Stimulated activated effector memory CD8-positive, alpha-beta T cell treated with anti-CD3 and anti-CD28 coated beads, Interleukin-12 subunit alpha, Interleukin-12 subunit beta, amount 100 ng/mL, for 72 hours (primary cell): ENCODE measurements at regions not wholly inside any gene's neighbourhood (a gene's known extent, or its start where the extent isn't known, plus 50 kb on each side); places are given as distances from the start of the nearest gene placed in this dataset.
"Not testable (repeated sequence)": the region's sequence is repeated elsewhere in the genome, so short reads cannot be mapped to it uniquely, and the experiment has no call there.

Source experiments
- ATAC-seq: fragments of 150-1000 bp; cut with Tn5 transposase; 2 replicates; pipeline ENCODE4 v1.10.0; 2021
- DNase-seq, 2 donors: peaks; one replicate each; pipeline ENCODE4 v3.0.0; 2021 to 2022; ENCODE audit warnings: low spot score in 2 of 2
- H3K27ac Mint-ChIP-seq: one replicate; pipeline ENCODE4 v1.8.0; 2022; ENCODE audit warnings: mild to moderate bottlenecking, mixed read lengths
- H3K36me3 Mint-ChIP-seq: one replicate; pipeline ENCODE4 v1.8.0; 2022; ENCODE audit warnings: mild to moderate bottlenecking, mixed read lengths
- H3K4me1 Mint-ChIP-seq: one replicate; pipeline ENCODE4 v1.8.0; 2022; ENCODE audit warnings: mixed read lengths
- H3K4me3 Mint-ChIP-seq: one replicate; pipeline ENCODE4 v1.8.0; 2022; ENCODE audit warnings: mild to moderate bottlenecking, mixed read lengths
- H3K9me3 Mint-ChIP-seq: one replicate; pipeline ENCODE4 v1.8.0; 2022; ENCODE audit warnings: mixed read lengths

- not testable (repeated sequence) for H3K36me3 Mint-ChIP-seq, DNase-seq, H3K4me1 Mint-ChIP-seq, H3K27ac Mint-ChIP-seq, H3K4me3 Mint-ChIP-seq, H3K9me3 Mint-ChIP-seq, ATAC-seq
These were observed 181.4 kb upstream of the NBPF9 start for GRCh38 chr1:149284773-149285172.

GRCh38 chr1:149285205-149285604 is 181.9 kb upstream of the NBPF9 start:
- not testable (repeated sequence) for H3K9me3 Mint-ChIP-seq, H3K27ac Mint-ChIP-seq, H3K4me3 Mint-ChIP-seq, DNase-seq, H3K4me1 Mint-ChIP-seq, H3K36me3 Mint-ChIP-seq
- ATAC-seq, result peak; percentile 11

GRCh38 chr1:149285638-149286037 is 182.3 kb upstream of the NBPF9 start:
- not testable (repeated sequence) for H3K27ac Mint-ChIP-seq, H3K9me3 Mint-ChIP-seq, H3K36me3 Mint-ChIP-seq, H3K4me1 Mint-ChIP-seq
- ATAC-seq, result peak; percentile 93
- DNase-seq, result peak in 1 of 2 donors; percentile 57
- H3K4me3 Mint-ChIP-seq, result peak overlapping the region; percentile 55

- H3K4me1 Mint-ChIP-seq, DNase-seq, H3K27ac Mint-ChIP-seq, H3K9me3 Mint-ChIP-seq, H3K36me3 Mint-ChIP-seq, H3K4me3 Mint-ChIP-seq: not testable (repeated sequence)
- ATAC-seq, result peak; percentile 83
These were observed 185.2 kb upstream of the NBPF9 start for GRCh38 chr1:149288580-149288979.

GRCh38 chr1:149300478-149301218 is 174.2 kb upstream of the NBPF19 start:
- not testable (repeated sequence) for DNase-seq, H3K27ac Mint-ChIP-seq, H3K4me3 Mint-ChIP-seq, H3K4me1 Mint-ChIP-seq, H3K9me3 Mint-ChIP-seq, ATAC-seq, H3K36me3 Mint-ChIP-seq

- not testable (repeated sequence) for H3K9me3 Mint-ChIP-seq, H3K27ac Mint-ChIP-seq, H3K4me1 Mint-ChIP-seq, DNase-seq, H3K36me3 Mint-ChIP-seq, ATAC-seq, H3K4me3 Mint-ChIP-seq
These were observed 173.6 kb upstream of the NBPF19 start for GRCh38 chr1:149301282-149301681.

GRCh38 chr1:149304796-149305195 is 170.0 kb upstream of the NBPF19 start:
- H3K36me3 Mint-ChIP-seq, H3K9me3 Mint-ChIP-seq, DNase-seq, H3K27ac Mint-ChIP-seq, H3K4me1 Mint-ChIP-seq, H3K4me3 Mint-ChIP-seq: not testable (repeated sequence)
- peak; percentile 77 for ATAC-seq

- not testable (repeated sequence) for H3K4me1 Mint-ChIP-seq, H3K27ac Mint-ChIP-seq, H3K36me3 Mint-ChIP-seq, H3K9me3 Mint-ChIP-seq, DNase-seq, H3K4me3 Mint-ChIP-seq, ATAC-seq
These were observed 167.2 kb upstream of the NBPF19 start for GRCh38 chr1:149307640-149308039.

- not testable (repeated sequence) for H3K9me3 Mint-ChIP-seq, H3K27ac Mint-ChIP-seq, DNase-seq, H3K4me3 Mint-ChIP-seq, H3K4me1 Mint-ChIP-seq, ATAC-seq, H3K36me3 Mint-ChIP-seq
These were observed 159.9 kb upstream of the NBPF19 start for GRCh38 chr1:149314921-149315320.

- not testable (repeated sequence) for H3K27ac Mint-ChIP-seq, H3K4me1 Mint-ChIP-seq, H3K9me3 Mint-ChIP-seq, H3K36me3 Mint-ChIP-seq, H3K4me3 Mint-ChIP-seq, DNase-seq
- peak; percentile 32 for ATAC-seq
These were observed 153.7 kb upstream of the NBPF19 start for GRCh38 chr1:149320971-149321731.

GRCh38 chr1:149321732-149322016 is 153.2 kb upstream of the NBPF19 start:
- H3K27ac Mint-ChIP-seq, DNase-seq, ATAC-seq, H3K36me3 Mint-ChIP-seq, H3K9me3 Mint-ChIP-seq, H3K4me1 Mint-ChIP-seq, H3K4me3 Mint-ChIP-seq: not testable (repeated sequence)

- not testable (repeated sequence) for H3K9me3 Mint-ChIP-seq, H3K36me3 Mint-ChIP-seq, H3K4me1 Mint-ChIP-seq, H3K27ac Mint-ChIP-seq, ATAC-seq, H3K4me3 Mint-ChIP-seq, DNase-seq
These were observed 144.8 kb upstream of the NBPF19 start for GRCh38 chr1:149330081-149330335.

- H3K27ac Mint-ChIP-seq, H3K9me3 Mint-ChIP-seq, H3K36me3 Mint-ChIP-seq, DNase-seq, H3K4me3 Mint-ChIP-seq, H3K4me1 Mint-ChIP-seq: not testable (repeated sequence)
- peak; percentile 46 for ATAC-seq
These were observed 138.8 kb upstream of the NBPF19 start for GRCh38 chr1:149336082-149336481.

GRCh38 chr1:149338221-149338691 is 136.6 kb upstream of the NBPF19 start:
- ATAC-seq, result not testable (repeated sequence)

GRCh38 chr1:149338698-149339097 is 136.1 kb upstream of the NBPF19 start:
- not testable (repeated sequence) for ATAC-seq, H3K27ac Mint-ChIP-seq, H3K36me3 Mint-ChIP-seq, DNase-seq, H3K9me3 Mint-ChIP-seq, H3K4me1 Mint-ChIP-seq, H3K4me3 Mint-ChIP-seq

More at GRCh38 chr1:149338221-149338691, 136.6 kb upstream of the NBPF19 start:
- DNase-seq, H3K4me1 Mint-ChIP-seq, H3K4me3 Mint-ChIP-seq, H3K9me3 Mint-ChIP-seq, H3K36me3 Mint-ChIP-seq, H3K27ac Mint-ChIP-seq: not testable (repeated sequence)

GRCh38 chr1:149349448-149349847 is 125.4 kb upstream of the NBPF19 start:
- not testable (repeated sequence) for H3K27ac Mint-ChIP-seq, ATAC-seq, H3K4me3 Mint-ChIP-seq, H3K36me3 Mint-ChIP-seq, H3K9me3 Mint-ChIP-seq, DNase-seq, H3K4me1 Mint-ChIP-seq
